ENCODE measurements at regions not wholly inside any gene's neighbourhood (a gene's known extent, or its start where the extent isn't known, plus 50 kb on each side); places are given as distances from the start of the nearest gene placed in this dataset.

DNA sequence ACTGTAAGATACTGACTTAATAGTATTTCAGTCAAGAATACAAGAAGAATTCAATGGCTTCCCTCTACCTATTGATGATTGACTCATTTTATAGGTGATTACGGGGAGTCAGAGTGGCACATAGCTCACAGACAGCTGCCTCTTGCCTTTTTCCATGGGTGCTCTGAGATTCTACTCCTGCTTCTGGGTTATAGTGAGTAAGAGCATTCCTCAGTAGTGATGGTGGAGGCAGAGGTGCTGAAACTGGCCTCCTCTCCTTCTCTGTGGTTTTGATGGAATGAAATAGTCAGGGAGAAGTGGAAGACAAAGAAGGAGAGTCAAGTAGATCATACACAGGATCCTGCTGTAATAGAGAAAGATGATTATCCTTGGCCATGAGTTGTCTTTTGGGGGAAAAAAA is 438.2 kb upstream of the FAR2 start:
- no peak for DNase-seq (ENCODE audit: low read depth in 1 of 2, low spot score in 1 of 2)
- peaks cover 2% of the 10 kb centered on the region for H3K27me3 ChIP-seq (ENCODE audit: insufficient read depth, poor library complexity, severe bottlenecking)
- no peak overlapping the region for H3K4me3 ChIP-seq (replicated peaks; ENCODE audit: insufficient read depth, low read length)
- TF ChIP-seq POLR2AphosphoS5 (IDR thresholded peaks at IDR 0.05; ENCODE audit: low read depth) (no peak), GABPA (IDR thresholded peaks at IDR 0.05; ENCODE audit: low read depth) (no peak), SPI1 (IDR thresholded peaks at IDR 0.05; ENCODE audit: borderline replicate concordance, low read depth) (no peak; the same call in 1 of the 2 replicates)
- TF ChIP-seq, protein P1, sequence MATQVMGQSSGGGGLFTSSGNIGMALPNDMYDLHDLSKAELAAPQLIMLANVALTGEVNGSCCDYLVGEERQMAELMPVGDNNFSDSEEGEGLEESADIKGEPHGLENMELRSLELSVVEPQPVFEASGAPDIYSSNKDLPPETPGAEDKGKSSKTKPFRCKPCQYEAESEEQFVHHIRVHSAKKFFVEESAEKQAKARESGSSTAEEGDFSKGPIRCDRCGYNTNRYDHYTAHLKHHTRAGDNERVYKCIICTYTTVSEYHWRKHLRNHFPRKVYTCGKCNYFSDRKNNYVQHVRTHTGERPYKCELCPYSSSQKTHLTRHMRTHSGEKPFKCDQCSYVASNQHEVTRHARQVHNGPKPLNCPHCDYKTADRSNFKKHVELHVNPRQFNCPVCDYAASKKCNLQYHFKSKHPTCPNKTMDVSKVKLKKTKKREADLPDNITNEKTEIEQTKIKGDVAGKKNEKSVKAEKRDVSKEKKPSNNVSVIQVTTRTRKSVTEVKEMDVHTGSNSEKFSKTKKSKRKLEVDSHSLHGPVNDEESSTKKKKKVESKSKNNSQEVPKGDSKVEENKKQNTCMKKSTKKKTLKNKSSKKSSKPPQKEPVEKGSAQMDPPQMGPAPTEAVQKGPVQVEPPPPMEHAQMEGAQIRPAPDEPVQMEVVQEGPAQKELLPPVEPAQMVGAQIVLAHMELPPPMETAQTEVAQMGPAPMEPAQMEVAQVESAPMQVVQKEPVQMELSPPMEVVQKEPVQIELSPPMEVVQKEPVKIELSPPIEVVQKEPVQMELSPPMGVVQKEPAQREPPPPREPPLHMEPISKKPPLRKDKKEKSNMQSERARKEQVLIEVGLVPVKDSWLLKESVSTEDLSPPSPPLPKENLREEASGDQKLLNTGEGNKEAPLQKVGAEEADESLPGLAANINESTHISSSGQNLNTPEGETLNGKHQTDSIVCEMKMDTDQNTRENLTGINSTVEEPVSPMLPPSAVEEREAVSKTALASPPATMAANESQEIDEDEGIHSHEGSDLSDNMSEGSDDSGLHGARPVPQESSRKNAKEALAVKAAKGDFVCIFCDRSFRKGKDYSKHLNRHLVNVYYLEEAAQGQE (IDR thresholded peaks at IDR 0.05; ENCODE audit: insufficient replicate concordance, low read depth) = no peak
- TF ChIP-seq, protein P2, sequence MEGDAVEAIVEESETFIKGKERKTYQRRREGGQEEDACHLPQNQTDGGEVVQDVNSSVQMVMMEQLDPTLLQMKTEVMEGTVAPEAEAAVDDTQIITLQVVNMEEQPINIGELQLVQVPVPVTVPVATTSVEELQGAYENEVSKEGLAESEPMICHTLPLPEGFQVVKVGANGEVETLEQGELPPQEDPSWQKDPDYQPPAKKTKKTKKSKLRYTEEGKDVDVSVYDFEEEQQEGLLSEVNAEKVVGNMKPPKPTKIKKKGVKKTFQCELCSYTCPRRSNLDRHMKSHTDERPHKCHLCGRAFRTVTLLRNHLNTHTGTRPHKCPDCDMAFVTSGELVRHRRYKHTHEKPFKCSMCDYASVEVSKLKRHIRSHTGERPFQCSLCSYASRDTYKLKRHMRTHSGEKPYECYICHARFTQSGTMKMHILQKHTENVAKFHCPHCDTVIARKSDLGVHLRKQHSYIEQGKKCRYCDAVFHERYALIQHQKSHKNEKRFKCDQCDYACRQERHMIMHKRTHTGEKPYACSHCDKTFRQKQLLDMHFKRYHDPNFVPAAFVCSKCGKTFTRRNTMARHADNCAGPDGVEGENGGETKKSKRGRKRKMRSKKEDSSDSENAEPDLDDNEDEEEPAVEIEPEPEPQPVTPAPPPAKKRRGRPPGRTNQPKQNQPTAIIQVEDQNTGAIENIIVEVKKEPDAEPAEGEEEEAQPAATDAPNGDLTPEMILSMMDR (IDR thresholded peaks at IDR 0.05; ENCODE audit: insufficient read depth, low read length) = no peak
- no peak overlapping the region for H3K27ac ChIP-seq (replicated peaks)

DNA sequence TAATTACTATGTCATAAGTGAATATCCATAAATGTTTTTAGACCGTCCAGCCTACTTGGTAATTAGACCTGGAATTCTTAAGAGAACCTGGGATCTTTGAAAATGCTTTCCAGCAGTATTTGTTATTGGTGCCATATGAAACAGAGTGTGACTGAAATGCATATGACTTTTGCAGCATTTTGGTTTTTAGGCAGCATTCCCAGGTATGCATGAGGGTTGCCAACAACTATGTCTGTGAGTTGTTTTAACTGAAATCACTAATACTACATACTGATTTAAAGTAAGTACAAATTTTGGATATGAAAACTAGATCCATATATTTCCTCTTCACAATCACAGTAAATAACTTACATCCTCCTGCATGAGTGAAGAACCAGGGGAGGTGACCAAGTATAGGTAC is 437.7 kb upstream of the FAR2 start:
- no peak for DNase-seq (ENCODE audit: low read depth in 1 of 2, low spot score in 1 of 2)
- H3K27ac ChIP-seq (replicated peaks) = no peak overlapping the region
- peaks cover 2% of the 10 kb centered on the region for H3K27me3 ChIP-seq (ENCODE audit: insufficient read depth, poor library complexity, severe bottlenecking)
- H3K4me3 ChIP-seq (replicated peaks; ENCODE audit: insufficient read depth, low read length) = no peak overlapping the region
- no peak for TF ChIP-seq GABPA (IDR thresholded peaks at IDR 0.05; ENCODE audit: low read depth)
- TF ChIP-seq, protein P1 (IDR thresholded peaks at IDR 0.05; ENCODE audit: insufficient replicate concordance, low read depth) = no peak
- TF ChIP-seq SPI1 (IDR thresholded peaks at IDR 0.05; ENCODE audit: borderline replicate concordance, low read depth) = no peak
- TF ChIP-seq POLR2AphosphoS5 (IDR thresholded peaks at IDR 0.05; ENCODE audit: low read depth) = no peak
- TF ChIP-seq, protein P2 (IDR thresholded peaks at IDR 0.05; ENCODE audit: insufficient read depth, low read length) = no peak

DNA sequence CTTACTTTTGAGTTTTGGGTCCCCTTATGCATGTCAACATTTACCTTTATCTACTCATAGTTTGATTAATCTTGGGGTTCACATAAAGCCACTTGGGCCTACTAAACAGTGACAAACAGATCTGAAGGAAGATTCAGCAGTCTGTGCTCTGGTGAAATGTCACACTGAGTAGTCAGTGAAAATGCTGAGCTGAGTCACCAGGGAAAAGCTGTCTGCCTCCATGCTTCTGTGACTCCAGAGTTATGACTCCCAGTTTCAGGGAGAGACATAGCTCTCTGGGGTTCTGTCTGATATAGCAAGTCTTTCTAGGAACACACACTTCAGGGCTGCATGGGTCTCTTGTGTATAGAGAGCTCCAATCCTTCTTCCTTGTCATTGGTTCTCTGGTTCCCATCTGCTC is 406.3 kb upstream of the FAR2 start:
- TF ChIP-seq SPI1 (IDR thresholded peaks at IDR 0.05; ENCODE audit: borderline replicate concordance, low read depth) (no peak), POLR2AphosphoS5 (IDR thresholded peaks at IDR 0.05; ENCODE audit: low read depth) (no peak)
- TF ChIP-seq, protein P2 (IDR thresholded peaks at IDR 0.05; ENCODE audit: insufficient read depth, low read length) = no peak
- TF ChIP-seq, protein P1 (IDR thresholded peaks at IDR 0.05; ENCODE audit: insufficient replicate concordance, low read depth) = no peak
- Histone ChIP-seq H3K4me3 (replicated peaks; ENCODE audit: insufficient read depth, low read length) (no peak overlapping the region), H3K27ac (replicated peaks) (no peak overlapping the region), H3K27me3 (ENCODE audit: insufficient read depth, poor library complexity, severe bottlenecking) (peaks cover 2% of the 10 kb centered on the region)
- no peak for DNase-seq (ENCODE audit: low read depth in 1 of 2, low spot score in 1 of 2)

Data from HL-60 (cell line).